Hindlimb muscle (tissue), 1 donor: ENCODE measurements at regions not wholly inside any gene's neighbourhood (a gene's known extent, or its start where the extent isn't known, plus 50 kb on each side); places are given as distances from the start of the nearest gene placed in this dataset.
"Not testable (repeated sequence)": the region's sequence is repeated elsewhere in the genome, so short reads cannot be mapped to it uniquely, and the experiment has no call there.

Experiments used
- DNase-seq: peaks from one replicate; pipeline ENCODE4 v3.0.0-alpha.2; 2013

DNA sequence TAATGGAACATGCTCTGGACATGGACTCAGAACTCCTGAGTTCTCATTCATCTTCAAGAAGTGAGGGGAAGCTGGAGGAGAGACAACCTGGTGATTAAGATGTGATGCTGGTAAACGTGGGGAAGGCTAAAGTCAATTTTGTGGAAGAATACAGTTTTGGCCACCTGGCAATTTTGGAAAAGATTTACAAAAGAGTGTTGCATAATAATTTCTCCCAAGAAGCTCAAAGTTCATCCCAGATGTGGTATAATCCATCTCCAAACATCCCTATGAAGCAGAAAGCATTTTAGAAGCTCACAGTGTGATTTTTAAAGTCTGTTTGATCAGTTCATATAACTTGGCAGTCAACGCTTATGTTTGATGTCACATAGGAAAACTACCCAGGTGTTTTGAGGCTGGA is 208.7 kb downstream of the LMX1A start:
- no peak for DNase-seq

DNA sequence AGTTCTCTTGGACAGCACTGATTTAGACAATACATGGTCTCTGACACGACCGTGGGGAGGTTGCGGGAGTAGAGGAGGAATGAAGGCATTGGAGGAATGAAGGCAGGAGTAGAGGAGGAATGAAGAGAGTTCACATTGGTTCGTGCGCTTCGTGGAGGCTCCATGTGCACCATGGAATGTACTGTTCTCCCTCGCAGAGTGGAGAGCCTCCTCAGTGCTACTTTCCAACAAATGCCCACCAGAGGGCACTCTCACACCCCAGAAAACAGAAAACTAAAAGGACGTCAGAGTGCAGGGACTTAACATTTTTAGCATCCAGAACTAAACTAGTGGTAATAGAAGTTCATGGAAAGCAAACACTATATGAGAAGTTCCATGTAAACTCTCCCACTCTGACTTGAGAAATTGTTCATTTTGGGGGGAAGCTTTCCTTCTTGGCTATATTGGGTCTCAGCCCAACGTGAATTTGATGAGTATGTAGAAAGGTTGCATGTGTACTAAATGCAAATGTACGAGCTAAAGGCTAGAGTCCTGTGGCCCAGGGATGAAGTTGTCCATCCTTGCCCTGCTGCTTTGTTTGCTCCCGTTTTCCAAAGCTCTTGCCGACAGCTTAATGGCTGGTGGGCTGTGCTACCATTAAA is 211.6 kb downstream of the LMX1A start:
- peak; percentile 71 for DNase-seq

DNA sequence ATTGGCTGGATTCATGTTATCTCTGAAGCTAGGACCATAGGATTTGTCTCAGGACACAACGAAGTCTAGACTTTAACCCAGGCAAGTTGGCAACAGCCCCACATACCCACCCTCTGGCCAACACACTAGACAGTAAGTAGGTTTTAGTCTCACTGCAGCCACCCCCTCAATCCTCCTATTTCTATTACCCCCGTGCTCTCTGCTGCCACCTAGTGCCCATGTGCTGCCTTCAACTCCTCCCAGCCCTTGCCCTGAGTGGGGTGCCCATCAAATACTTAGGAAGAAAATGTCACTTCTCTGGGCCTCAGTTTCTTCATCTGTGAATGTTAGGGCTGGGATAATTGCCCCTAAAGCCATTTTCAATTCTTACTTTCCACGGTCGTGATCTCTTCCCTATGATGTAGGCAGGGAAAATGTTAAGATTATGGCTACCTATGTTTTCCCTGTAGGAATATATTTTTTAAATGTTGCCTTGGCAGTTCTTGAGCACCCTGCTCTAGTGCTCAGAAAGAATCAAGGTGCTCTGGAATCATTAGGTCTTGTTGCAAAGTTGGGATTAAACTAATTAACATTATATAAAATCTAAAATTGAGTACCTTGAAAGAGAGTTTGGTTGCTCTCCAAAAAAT is 213.0 kb downstream of the LMX1A start:
- DNase-seq: no peak

DNA sequence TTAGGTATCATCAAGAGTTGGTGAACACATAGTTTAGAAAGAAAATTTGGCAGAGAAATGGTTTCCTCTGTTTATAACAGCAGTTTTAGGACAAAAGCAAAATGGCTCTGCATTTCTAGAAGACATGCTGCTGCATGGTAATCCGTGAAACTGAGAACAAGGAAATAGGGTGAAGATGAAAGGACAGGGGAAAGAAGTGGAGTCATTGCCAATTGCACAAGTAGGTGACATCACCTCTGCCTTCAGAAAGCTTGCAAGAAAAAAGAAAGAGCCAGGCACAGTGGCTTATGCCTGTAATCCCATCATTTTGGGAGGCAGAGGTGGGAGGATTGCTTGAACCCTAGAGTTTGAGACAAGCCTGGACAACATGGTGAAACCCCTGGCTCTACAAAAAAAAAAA is 217.6 kb downstream of the LMX1A start:
- DNase-seq: no peak

DNA sequence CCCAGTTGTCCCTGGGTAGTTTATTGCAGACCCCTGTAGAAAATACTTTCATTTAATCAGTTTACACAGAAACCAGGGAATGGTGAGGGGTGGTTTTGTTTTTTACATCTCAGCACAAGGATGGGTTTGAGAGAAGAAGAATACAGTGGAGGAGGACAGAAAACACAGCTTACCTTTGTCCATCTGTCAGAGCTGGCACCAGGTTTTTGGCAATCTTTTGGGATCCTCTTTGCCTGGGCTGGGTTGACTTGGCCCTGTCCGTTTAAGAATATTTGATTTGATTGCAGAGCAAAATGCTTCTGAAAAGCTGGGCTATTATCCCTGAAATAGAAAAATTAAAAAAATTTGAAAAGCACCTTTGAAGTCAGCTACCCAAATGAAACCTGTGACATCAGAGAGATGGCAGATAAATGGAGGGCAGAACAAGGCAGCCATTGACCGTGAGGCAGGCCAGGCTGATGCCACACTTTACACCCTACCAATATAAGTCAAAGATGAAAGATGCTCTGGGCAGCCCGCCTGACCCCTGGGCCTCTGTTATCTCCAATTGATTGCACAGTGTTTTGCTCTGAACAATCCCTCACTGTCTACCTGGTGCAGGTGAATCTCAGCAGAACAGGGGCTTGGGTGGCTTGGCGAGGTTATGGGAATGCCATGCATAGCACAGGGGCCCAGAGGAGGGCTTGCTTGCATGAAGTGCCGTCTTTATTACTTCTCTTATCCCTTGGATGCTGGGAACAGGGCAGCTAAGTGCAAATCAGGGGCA is 218.8 kb downstream of the LMX1A start:
- no peak for DNase-seq

DNA sequence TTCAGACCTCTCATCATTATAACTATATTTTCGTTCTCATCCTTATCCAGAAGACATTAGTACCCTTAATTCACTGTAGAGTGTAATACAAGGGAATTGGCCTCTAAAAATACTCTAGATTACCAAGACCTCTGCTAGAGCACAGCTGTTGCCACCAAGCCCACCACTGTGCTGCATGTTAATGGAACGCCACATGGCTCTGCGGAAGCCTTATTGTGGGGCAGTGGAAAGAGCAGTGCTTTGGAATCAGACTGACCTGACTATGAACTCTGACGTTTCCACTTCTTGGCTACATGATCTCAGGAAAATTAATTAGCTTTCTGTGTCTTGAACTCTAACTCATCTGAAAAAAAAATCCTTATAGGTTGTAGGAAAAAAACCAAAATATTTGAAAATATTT is 222.1 kb downstream of the LMX1A start:
- no peak for DNase-seq

DNA sequence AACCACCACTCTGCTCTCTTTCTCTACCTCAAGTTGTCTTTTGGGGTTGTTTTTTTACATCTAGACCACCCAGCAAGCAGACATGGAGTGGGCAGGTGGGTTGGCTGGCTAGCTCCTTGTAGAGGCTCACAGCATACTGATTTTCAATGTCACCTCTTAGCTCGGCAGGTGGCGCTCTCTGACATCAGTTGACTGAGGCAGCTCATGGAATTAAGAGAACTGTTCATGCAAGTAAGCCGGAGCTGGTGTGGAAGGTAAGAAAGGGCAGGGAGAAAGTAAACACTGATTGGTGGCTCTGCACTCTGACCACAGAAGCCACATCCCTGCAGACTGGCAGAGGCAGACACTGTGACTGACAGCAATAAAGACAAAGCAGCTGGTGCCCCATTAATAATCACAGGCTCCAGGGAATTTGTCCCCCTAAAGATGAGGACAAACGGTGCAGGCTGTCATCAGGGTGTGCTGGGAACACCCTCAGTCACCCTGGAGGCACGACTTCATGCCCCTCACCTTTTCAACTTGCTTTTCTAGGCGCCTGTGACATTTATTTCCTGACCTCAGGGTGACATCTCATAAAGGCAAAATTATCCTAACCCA is 226.8 kb downstream of the LMX1A start:
- DNase-seq: peak; percentile 25

DNA sequence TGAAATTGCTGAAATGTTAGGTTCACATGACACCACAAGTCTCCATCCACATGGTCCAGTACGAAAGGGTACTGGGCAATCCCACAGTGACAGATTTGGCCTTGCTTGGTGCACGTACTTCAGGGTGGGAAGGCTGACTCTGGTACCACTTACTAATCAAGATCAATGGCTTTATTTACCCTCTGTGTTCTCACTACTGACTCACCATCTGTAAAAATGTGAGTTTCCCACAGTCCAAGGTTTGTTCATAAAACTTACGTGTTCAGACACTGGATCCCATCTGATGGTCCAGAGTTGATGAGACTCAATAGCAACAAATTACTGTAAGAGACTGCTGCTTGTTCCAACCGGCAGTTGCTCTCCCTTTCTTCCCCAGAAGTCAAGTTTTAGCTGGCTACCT is 231.7 kb downstream of the LMX1A start:
- DNase-seq: no peak

DNA sequence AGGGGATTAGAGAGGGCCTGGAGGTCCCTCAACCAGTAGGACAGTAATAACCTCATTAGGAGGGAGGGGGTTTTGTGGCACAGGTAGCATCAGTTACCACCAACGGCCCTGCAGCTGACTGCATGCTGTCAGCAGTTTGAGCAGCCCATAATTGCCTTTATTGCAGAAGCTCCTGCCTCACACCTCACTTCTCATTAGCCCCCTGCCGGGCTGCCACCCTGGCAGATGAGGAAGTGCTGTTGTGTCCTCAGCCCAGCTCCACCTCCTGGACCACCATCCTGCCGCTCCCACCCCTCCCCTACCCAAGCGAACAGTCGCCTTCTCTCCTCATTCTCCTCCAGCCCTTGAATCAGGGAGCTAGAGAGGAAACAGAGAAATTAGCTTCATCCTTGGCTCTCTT is 237.4 kb downstream of the LMX1A start:
- no peak for DNase-seq

DNA sequence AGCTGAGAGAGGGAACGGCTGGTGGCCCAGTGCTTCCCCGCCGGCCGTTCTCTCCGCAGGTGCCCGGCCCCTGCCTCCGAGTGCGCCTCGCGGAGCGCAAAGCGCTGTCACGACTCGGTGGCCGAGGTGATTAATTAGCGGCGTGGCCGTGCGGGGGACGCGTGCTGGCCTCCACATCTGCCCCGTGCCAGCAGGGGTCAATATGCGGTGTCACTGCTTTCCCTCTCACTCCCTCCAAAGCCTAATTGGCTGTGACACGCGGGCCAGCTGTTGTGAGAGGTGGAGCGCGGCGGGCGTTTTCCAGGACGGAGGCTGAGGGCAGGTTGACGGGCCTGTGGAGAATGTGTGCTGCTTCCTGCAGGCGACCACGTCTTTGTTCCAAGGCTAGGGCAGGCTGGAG is 239.0 kb downstream of the LMX1A start:
- no peak for DNase-seq

DNA sequence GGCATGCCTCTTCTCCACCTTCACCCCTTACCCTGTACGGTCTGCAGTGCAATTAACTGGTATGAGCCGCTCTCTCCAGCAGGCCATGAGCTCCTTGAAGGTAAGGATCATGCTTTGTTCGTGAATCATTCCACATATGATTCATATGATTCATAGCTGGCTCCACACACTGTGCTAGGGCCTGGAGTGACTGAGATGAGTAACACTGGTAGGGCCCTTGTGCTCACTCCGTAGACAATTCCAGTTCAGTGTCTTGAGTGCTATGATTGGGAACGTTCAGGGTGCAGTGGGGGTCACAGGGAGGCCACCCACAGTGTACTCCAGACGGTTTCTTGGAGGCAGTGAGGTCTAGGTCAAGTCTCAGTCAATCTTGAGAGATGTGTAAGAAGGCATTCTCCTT is 239.8 kb downstream of the LMX1A start:
- DNase-seq: no peak

DNA sequence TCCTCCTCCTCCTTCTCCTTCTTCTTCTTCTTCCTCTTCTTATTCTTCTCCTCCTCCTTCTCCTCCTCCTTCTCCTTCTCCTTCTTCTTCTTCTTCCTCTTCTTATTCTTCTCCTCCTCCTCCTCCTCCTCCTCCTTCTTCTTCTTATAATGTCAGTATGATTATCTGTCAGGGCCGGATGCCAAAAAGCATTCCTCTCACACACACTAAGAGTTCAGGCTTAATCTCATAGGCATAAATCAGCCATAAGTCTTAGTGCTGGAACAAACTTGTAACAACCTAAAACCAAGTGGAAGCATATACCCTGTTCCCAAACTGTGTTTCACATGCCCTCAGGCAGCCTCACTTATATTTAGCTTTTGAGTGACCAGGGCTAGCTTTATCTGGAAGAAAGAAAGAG is 240.3 kb downstream of the LMX1A start:
- no peak for DNase-seq

DNA sequence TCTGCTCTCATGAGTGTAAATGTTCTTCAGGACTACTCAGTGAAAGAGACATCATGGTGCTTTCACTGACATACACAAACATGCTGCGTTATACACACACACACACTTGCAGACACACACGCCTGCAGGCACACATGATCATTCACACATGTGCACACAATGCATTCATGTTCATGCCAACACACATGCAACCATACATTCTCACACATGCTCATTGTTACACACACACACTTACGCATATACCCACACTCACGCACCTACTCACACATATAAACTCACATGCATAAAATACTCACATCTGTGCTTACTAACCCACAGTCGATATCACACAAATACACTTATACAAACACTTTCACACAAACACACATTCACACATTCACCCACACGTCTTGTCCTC is 241.6 kb downstream of the LMX1A start:
- DNase-seq: no peak

DNA sequence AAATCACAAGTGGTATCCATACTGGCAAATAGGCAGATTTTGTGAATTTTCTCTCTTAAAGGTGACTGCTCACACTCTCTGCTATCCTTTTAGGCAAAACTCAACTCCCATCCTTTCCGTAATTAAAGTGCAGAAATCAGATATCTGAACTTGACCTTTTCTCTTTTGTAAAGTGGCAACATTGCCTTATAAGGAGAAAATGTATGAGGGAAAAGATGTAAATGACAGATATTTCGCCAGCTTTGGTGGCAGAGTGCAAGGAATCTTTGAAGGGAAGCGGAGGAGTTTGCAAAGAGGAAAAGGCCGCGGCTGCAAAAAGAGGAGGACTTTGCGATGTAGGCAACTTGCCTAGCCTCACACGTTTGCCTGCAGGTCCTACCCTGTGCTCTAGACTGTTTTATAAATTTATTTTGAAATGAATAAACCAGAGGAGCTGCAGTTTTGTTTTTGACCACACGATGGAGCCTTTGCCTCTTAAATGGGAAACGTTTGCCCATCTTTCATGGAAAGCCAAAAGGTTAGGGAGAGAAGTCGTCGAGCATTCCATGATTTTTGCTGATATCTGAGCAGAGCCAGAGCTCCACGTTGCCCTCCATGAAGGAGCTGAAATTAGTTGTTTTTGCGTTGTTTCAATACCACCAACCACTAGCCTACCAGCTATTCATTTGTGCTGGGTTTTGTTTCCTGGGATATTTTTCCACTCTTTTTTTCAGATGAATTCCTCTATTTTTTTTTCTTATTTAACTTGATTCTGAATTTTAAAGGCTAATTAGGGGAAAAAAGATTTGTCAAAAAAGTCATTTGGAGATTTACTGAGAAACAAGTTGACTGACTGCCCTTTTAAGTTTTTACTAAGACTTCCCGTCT is 242.3 kb downstream of the LMX1A start:
- peak; percentile 38 for DNase-seq

DNA sequence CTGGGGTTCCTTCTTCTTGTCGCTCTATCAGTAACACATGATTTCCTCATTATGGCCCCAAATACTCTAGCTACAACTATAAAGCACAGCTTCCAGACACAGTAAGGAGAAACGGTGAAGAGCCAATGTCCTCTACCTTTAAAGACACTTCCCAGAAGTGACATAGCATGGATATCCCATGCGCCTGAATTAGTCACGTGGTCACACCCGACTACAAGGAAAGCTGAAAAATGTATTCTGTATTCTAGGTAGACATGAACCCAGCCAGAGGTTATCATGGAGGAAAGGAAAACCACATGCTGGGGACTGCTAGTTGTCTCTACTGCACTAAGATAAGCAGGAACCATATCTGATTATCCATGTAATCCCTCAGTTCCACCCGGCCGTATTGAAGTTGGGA is 244.3 kb downstream of the LMX1A start:
- DNase-seq: no peak

DNA sequence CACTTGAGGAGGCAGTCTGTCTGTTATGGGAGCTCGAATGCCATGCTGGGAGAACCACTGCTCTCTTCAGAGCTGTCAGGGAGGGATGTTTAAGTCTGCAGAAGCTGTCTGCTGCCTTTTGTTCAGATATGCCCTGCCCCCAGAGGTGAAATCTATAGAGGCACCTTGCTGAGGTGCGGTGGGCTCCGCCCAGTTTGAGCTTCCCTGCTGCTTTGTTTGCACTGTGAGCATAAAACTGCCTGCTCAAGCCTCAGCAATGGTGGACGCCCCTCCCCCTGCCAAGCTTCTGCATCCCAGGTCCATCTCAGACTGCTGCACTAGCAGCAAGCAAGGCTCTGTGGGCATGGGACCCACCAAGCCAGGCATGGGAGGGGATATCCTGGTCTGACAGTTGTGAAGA is 247.5 kb downstream of the LMX1A start:
- DNase-seq: no peak

DNA sequence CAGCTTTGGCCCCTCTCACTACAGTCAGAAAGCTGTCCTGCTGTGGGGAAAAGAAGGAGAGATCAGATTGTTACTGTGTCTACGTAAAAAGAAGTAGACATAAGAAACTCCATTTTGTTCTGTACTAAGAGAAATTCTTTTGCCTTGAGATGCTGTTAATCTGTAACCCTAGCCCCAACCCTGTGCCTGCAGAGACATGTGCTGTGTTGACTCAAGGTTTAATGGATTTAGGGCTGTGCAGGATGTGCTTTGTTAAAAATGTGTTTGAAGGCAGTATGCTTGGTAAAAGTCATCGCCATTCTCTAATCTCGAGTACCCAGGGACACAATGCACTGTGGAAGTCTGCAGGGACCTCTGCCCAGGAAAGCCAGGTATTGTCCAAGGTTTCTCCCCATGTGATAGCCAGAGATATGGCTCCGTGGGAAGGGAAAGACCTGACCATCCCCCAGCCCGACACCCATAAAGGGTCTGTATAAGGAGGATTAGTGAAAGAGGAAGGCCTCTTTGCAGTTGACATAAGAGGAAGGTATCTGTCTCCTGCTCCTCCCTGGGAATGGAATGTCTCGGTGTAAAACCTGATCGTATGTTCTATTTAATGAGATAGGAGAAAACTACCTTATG is 263.9 kb downstream of the LMX1A start:
- DNase-seq: not testable (repeated sequence)

DNA sequence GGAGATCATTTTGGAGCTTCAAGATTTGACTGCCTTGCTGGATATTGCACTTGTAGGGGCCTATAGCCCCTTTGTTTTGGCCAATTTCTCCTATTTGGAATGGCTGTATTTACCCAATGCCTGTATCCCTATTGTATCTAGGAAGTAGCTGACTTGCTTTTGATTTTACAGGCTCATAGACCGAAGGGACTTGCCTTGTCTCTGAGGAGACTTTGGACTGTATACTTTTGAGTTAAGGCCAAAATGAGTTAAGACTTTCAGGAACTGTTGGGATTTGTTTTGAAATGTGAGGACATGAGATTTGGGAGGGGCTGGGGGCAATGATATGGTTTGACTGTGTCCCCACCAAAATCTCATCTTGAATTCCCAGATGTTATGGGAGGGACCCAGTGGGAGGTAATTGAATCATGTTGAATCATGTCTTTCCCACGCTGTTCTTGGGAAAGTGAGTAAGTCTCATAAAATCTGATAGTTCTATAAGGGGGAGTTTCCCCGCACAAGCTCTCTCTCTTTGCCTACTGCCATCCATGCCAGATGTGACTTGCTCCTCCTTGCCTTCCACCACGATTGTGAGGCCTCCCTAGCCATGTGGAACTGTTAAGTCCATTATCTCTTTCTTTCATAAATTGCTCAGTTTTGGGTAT is 276.1 kb downstream of the LMX1A start:
- no peak for DNase-seq

DNA sequence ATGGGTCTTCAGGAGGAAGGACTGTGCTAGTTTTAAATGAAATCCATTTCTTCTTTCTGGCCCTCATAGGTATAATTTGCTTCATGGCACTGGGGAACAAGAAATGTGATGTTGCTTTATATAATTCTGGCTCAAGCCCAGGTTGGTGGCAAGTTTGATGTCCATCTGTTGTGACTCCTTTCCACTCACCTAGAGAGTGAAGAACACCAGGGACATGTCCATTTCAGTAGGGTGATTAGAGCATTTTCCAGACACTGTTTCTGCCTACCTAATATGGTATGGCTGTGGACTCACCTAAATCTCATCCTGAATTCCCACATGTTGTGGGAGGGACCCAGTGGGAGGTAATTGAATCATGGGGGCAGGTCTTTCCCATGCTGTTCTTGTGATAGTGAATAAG is 278.1 kb downstream of the LMX1A start:
- DNase-seq: no peak

DNA sequence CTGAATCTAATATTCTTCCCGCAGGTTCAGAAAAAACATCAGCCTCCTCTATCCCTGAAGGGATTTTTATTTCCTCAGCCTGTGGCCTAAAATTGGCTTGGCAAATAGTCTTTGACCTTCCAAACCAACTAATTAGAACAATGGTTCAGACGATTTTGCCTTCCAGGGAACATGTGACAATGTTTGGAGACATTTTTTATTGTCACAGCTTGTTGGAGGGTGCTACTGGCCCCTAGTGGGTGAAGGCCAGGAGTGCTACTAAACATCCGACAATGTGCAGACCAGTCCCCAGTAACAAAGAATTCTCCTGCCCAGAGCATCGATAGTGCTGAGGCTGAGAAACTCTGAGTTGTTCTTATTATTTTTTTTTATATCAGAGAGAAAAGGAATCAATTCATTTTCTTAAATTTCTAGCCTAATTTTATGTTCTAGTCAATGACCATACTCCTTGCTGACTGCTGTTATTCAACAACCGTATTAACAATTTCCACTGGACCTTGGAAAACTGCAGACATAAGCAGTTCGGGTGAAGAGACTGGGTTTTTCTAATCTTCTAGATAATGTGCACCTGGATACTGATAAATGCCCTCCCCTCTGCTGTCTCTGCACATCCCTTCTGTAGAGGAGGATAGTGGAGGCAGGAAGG is 280.7 kb downstream of the LMX1A start:
- no peak for DNase-seq
